Activated CD8-positive, alpha-beta memory T cell treated with anti-CD3 and anti-CD28 coated beads for 24 hours (primary cell): ENCODE measurements at regions not wholly inside any gene's neighbourhood (a gene's known extent, or its start where the extent isn't known, plus 50 kb on each side); places are given as distances from the start of the nearest gene placed in this dataset.
"Not testable (repeated sequence)": the region's sequence is repeated elsewhere in the genome, so short reads cannot be mapped to it uniquely, and the experiment has no call there.

Source experiments
- DNase-seq: peaks from one replicate; pipeline ENCODE4 v3.0.0-alpha.2; 2020

- DNase-seq = no peak
These were observed 256.4 kb downstream of the NR2F2 start for GRCh38 chr15:96586901-96587300.

- DNase-seq = no peak
These were observed 259.4 kb downstream of the NR2F2 start for GRCh38 chr15:96589864-96590263.

- no peak for DNase-seq
These were observed 263.2 kb downstream of the NR2F2 start for GRCh38 chr15:96593735-96594134.

- no peak for DNase-seq
These were observed 265.5 kb downstream of the NR2F2 start for GRCh38 chr15:96595951-96596350.

DNA sequence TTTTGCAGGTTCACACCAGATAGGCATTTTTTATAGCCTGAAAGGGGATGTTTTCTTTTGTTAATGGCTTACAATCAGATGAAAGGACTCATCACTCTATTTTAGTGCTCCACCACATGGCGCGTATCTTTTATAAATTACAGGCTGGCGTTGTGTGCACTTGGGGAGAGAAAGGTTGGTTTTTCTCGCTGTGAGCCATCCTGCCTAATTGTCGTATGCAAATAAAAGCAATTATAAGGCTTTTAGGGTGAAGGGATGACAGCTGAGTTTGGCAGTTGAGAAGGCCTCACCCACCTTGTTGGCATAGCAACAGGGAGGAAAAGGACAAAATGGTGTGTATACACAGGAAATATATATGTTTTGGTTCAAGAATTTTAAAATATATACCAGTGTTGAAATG is 268.0 kb downstream of the NR2F2 start:
- DNase-seq = no peak

DNA sequence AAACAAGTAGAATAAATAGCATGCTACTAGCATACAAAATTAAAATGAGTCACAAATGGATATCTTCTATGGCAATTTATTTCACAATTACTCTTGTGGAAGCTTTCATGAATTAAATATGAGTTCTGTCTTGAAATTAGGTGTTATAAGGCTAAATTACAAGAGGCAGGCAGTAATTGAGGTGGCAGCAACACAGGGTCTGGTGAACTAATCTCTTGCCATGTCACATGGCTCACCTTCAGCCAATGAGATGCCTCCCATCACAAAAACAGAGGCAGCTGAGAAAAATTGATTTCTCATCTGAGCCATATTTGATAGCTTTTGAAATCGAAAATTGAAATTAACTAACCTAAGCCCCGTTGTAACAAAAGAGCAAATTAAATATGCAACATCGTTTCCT is 268.8 kb downstream of the NR2F2 start:
- DNase-seq = no peak

- no peak for DNase-seq
These were observed 269.9 kb downstream of the NR2F2 start for GRCh38 chr15:96600350-96600749.

GRCh38 chr15:96606617-96607016 is 276.1 kb downstream of the NR2F2 start:
- no peak for DNase-seq

- DNase-seq = no peak
These were observed 280.3 kb downstream of the NR2F2 start for GRCh38 chr15:96610757-96611156.

DNA sequence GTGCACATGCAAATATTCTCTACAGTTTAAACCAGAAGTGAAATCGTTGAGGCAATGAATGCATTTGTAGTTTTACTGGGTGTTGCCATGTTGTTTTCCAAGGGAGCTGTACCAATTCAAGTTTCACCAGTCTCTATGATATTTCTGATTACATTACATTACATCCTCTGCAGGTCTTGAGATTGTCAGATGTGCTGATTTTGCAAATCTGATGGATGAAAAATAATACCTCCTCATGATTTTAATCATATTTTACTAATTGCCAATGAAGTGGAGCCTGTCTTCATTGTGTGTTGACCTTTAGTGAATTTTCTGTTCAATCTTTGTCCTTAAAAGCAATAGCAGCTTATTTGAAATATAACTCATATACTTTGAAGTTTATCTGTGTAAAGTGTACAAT is 282.4 kb downstream of the NR2F2 start:
- no peak for DNase-seq

DNA sequence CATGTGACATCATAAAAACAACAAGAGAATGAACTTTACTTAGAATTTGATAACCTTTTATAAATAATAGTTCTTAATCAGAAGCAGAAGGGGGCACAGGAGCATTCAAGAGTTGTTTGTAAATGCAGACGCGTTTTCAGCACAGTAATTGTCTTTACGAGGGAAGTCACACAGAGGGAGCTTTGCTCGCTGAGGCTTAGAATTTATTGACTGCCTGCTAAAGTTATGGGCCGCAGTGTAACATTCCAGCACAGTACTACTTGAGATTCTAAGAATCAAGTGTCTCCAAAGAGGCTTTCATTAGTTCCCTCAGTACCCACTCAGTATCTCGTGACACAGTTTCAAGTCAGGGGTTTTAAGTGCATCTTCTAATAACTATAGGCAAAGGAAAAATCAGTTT is 288.7 kb downstream of the NR2F2 start:
- no peak for DNase-seq

GRCh38 chr15:96622714-96623113 is 292.2 kb downstream of the NR2F2 start:
- DNase-seq = no peak

DNA sequence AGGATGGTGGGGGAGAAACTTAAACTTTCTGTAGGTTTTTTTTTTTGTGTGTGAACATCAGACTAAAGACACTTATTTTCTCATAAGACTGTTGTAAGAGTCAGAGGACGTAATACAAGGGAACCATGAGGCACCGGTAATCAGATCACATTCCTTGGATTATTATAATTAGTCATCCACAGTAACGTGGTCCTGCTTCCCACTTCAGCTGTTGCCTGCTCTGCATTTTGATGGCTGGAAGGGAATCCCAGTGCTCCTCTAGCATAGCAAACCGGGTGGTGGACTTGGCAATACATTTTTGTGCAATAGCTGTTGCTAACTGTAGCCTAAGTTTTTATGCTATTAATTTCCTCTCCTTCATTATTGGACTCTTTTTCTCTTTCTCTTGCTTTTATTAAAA is 294.8 kb downstream of the NR2F2 start:
- no peak for DNase-seq

GRCh38 chr15:96627031-96627568 is 296.6 kb downstream of the NR2F2 start:
- DNase-seq = no peak

- no peak for DNase-seq
These were observed 299.0 kb downstream of the NR2F2 start for GRCh38 chr15:96629511-96629910.

DNA sequence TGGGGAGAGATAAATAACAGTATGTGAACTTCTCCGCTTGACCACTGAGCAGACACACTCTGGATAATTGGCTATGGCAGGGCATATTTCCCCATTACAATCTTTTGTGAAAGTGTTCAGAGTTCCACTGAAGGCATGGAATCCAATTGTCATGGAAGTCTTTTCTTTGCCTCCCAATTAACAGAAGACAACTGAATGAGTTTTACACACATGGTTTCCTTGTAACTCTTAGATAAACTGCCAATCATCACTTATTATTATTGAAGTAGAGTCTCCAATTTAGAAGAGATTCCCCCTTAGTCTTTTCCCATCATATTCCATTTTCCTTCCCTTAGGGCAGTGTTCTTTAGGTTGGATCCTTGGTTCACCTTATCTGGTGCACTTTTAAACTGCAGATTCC is 308.3 kb downstream of the NR2F2 start:
- DNase-seq = no peak

- DNase-seq = no peak
These were observed 315.3 kb downstream of the NR2F2 start for GRCh38 chr15:96645796-96646195.

- no peak for DNase-seq
These were observed 318.4 kb downstream of the NR2F2 start for GRCh38 chr15:96648866-96649265.

DNA sequence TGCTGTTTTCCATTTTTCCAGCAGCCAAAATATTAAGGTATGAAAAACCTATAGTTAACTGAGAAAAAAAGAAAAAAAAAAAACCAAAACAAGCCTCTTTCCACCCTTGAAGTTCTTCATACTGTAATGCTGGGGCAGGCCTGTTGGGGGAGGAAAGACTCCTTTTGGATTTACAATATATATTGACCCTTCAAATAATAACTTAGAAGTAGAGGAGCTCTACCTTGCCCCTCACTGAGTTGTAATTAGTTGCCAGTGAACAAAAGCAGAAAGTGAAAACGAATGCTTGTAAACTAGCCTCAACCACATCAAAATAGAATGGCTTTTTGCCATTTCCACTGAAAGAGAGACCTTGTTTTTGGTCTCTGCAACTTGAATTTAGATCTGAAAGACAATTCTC is 326.6 kb downstream of the NR2F2 start:
- no peak for DNase-seq

DNA sequence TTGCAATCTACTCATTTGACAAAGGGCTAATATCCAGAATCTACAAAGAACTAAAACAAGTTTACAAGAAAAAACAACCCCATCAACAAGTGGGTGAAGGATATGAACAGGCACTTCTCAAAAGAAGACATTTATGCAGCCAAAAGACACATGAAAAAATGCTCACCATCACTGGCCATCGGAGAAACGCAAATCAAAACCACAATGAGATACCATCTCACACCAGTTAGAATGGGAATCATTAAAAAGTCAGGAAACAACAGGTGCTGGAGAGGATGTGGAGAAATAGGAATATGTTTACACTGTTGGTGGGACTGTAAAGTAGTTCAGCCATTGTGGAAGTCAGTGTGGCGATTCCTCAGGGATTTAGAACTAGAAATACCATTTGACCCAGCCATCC is 336.5 kb downstream of the NR2F2 start:
- DNase-seq = not testable (repeated sequence)

GRCh38 chr15:96670389-96670788 is 339.9 kb downstream of the NR2F2 start:
- no peak for DNase-seq

GRCh38 chr15:96672629-96673028 is 342.1 kb downstream of the NR2F2 start:
- DNase-seq = no peak

DNA sequence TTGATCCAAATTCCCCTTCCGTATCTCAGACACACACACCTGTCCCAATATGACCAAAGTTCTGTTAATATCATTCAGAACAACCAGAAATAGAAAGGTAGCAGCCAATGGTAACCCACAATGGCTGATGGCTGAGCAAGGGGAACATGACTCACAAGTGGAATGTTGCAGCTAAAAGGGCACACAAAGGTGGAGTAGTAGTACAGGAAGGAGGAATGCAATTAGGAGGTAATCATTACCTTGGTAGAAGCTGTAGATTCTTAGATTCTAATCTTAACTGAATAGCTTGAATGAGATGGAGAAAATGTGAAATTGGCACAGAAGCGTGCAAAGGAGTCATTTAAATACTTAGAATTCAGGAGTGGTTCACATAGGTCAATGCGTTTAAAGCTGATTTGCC is 347.9 kb downstream of the NR2F2 start:
- DNase-seq = no peak

- no peak for DNase-seq
These were observed 357.0 kb downstream of the NR2F2 start for GRCh38 chr15:96687388-96688107.

DNA sequence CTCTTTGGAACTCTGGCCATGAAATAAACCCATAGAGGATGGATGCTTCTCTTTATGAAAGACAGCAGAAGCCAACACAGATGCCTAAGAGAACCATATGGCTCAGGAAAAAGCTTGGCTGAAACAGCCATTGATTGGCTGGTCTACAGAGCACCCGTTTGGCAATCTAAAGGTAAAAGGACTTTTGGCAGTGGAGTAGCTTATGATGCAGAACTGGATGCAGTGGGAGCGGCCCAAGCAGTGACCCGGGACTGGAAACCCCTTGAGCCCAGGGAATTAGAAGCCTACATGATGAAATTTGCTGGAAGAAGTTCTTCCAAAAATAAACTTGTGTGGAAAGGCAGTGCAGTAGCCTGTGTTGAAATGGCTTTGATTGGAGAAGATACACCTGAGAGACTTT is 360.2 kb downstream of the NR2F2 start:
- no peak for DNase-seq
